ENCODE measurements at regions not wholly inside any gene's neighbourhood (a gene's known extent, or its start where the extent isn't known, plus 50 kb on each side); places are given as distances from the start of the nearest gene placed in this dataset.

DNA sequence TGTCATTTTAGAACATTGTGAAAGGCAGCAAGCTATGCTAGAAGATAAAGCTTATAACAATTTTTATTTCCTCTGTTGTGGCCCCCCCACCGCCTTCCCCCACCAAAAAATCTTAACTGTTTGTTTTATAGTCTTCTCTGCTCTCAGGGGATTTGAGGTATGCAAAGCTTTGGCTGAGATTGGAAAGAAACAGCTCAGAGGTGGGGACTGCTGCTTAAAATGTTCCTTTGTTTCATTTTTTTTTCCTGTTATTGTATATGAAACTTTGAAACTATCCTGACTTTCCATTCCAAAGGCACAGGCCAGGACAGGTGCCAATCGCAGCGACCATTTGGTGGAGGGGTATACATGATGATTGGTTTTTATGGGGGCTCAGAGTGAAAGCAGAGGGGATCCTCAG is 114.7 kb upstream of the PHACTR1 start:
- TF ChIP-seq, protein P1, sequence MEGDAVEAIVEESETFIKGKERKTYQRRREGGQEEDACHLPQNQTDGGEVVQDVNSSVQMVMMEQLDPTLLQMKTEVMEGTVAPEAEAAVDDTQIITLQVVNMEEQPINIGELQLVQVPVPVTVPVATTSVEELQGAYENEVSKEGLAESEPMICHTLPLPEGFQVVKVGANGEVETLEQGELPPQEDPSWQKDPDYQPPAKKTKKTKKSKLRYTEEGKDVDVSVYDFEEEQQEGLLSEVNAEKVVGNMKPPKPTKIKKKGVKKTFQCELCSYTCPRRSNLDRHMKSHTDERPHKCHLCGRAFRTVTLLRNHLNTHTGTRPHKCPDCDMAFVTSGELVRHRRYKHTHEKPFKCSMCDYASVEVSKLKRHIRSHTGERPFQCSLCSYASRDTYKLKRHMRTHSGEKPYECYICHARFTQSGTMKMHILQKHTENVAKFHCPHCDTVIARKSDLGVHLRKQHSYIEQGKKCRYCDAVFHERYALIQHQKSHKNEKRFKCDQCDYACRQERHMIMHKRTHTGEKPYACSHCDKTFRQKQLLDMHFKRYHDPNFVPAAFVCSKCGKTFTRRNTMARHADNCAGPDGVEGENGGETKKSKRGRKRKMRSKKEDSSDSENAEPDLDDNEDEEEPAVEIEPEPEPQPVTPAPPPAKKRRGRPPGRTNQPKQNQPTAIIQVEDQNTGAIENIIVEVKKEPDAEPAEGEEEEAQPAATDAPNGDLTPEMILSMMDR (IDR thresholded peaks at IDR 0.05): no peak
- TF ChIP-seq POLR2AphosphoS5 (IDR thresholded peaks at IDR 0.05) (no peak), POLR2A (IDR thresholded peaks at IDR 0.05) (no peak), EP300 (IDR thresholded peaks at IDR 0.05) (no peak)

Data from suprapubic skin (tissue), 4 donors.